Gastroesophageal sphincter (tissue), 4 donors: ENCODE measurements at regions not wholly inside any gene's neighbourhood (a gene's known extent, or its start where the extent isn't known, plus 50 kb on each side); places are given as distances from the start of the nearest gene placed in this dataset.

ENCODE experiments used
- ATAC-seq: fragments of 150-250 bp; one replicate; pipeline ENCODE4 v1.9.1; 2016; ENCODE audit warnings: mild to moderate bottlenecking, moderate library complexity
- H3K27ac ChIP-seq, 4 donors: fragments of 200-600 bp; sonication (generic) in 3 of 4; 1 replicate in 3 of 4; 2 replicates in 1 of 4; pipeline ENCODE4 v1.5.1; 2016 to 2019
- H3K27me3 ChIP-seq: fragments of 200-600 bp; sonication (generic); one replicate; pipeline ENCODE4 v1.5.1; 2019
- H3K36me3 ChIP-seq, 2 donors: fragments of 200-600 bp; sonication (generic); one replicate each; pipeline ENCODE4 v1.5.1; 2019; ENCODE audit warnings: control low read depth in 1 of 2
- H3K4me1 ChIP-seq, 3 donors: fragments of 200-600 bp; sonication (generic); 1 replicate in 2 of 3; 2 replicates in 1 of 3; pipeline ENCODE4 v1.5.1; 2016 to 2019; ENCODE audit warnings: control low read depth in 2 of 3
- H3K4me3 ChIP-seq, 2 donors: fragments of 200-600 bp; sonication (generic); one replicate each; pipeline ENCODE4 v1.5.1; 2019; ENCODE audit warnings: mild to moderate bottlenecking in 1 of 2, moderate library complexity in 1 of 2
- H3K9me3 ChIP-seq, 3 donors: fragments of 200-600 bp; sonication (generic); one replicate each; pipeline ENCODE4 v1.5.1; 2017 to 2019; ENCODE audit warnings: control low read depth in 2 of 3
- CTCF ChIP-seq, 4 experiments: fragments of 200-600 bp in 2 of 4; fragments of 450-650 bp in 2 of 4; sonication (generic) in 1 of 4; IDR thresholded peaks; one replicate each; pipeline ENCODE4 v1.5.1; 2017 to 2019; ENCODE audit warnings: antibody characterized with exemption in 4 of 4, mild to moderate bottlenecking in 2 of 4, moderate library complexity in 2 of 4
- EP300 ChIP-seq: sonication (generic); formaldehyde crosslinking; IDR thresholded peaks from one replicate; pipeline ENCODE4 v1.6.1; 2017; ENCODE audit warnings: antibody characterized with exemption, mild to moderate bottlenecking
- POLR2A ChIP-seq, 2 donors: fragments of 450-650 bp; IDR thresholded peaks; one replicate each; pipeline ENCODE4 v1.6.1; 2017; ENCODE audit warnings: antibody characterized with exemption in 2 of 2, mild to moderate bottlenecking in 2 of 2, moderate library complexity in 1 of 2
- POLR2AphosphoS5 ChIP-seq: sonication (generic); formaldehyde crosslinking; IDR thresholded peaks from one replicate; pipeline ENCODE4 v1.6.1; 2017; ENCODE audit warnings: antibody characterized with exemption
- WGBS, 2 donors: methylation state at CpG; one replicate each; pipeline ENCODE4 v1.1.5; 2018; ENCODE audit warnings: low coverage in 1 of 2; 5-methylcytosine and 5-hydroxymethylcytosine counted together

GRCh38 chr7:52369922-52370321 lies 665.5 kb upstream of the POM121L12 start:
- no peaks in the 10 kb centered on the region for H3K27me3 ChIP-seq
- TF ChIP-seq EP300 (no peak), CTCF (IDR thresholded peaks at IDR 0.05) (no peak), POLR2AphosphoS5 (no peak), POLR2A (IDR thresholded peaks at IDR 0.05) (no peak)
- WGBS, 2 donors, result 85 to 95% methylated on average over 2 to 4 of the region's 4 CpGs
- no peaks in the 10 kb centered on the region for H3K4me1 ChIP-seq
- no peak overlapping the region for H3K27ac ChIP-seq
- H3K4me3 ChIP-seq, result no peak overlapping the region
- H3K36me3 ChIP-seq, result no peaks in the 10 kb centered on the region
- no peak for ATAC-seq
- H3K9me3 ChIP-seq, result no peaks in the 10 kb centered on the region

- no peak for ATAC-seq
- Histone ChIP-seq H3K4me3 (no peak overlapping the region), H3K27me3 (no peaks in the 10 kb centered on the region), H3K4me1 (no peaks in the 10 kb centered on the region), H3K27ac (no peak overlapping the region), H3K36me3 (no peaks in the 10 kb centered on the region), H3K9me3 (no peaks in the 10 kb centered on the region)
- TF ChIP-seq POLR2A (IDR thresholded peaks at IDR 0.05), result no peak
- TF ChIP-seq EP300, result no peak
- TF ChIP-seq POLR2AphosphoS5, result no peak
- no peak for TF ChIP-seq CTCF (IDR thresholded peaks at IDR 0.05)
Measured at GRCh38 chr7:52365349-52365748, 670.1 kb upstream of the POM121L12 start.

- Histone ChIP-seq H3K4me3 (no peak overlapping the region), H3K27ac (no peak overlapping the region), H3K4me1 (no peaks in the 10 kb centered on the region), H3K36me3 (no peaks in the 10 kb centered on the region), H3K27me3 (no peaks in the 10 kb centered on the region), H3K9me3 (no peaks in the 10 kb centered on the region)
- 92 to 100% methylated on average over 2 to 4 of the region's 19 CpGs for WGBS, 2 donors
- ATAC-seq, result no peak
- TF ChIP-seq EP300 (no peak), CTCF (IDR thresholded peaks at IDR 0.05) (no peak), POLR2A (IDR thresholded peaks at IDR 0.05) (no peak), POLR2AphosphoS5 (no peak)
Measured at GRCh38 chr7:52362521-52362920, 672.9 kb upstream of the POM121L12 start.

- H3K4me3 ChIP-seq, result no peak overlapping the region
- ATAC-seq, result no peak
- H3K9me3 ChIP-seq, result no peaks in the 10 kb centered on the region
- no peaks in the 10 kb centered on the region for H3K27me3 ChIP-seq
- TF ChIP-seq POLR2A (IDR thresholded peaks at IDR 0.05) (no peak), POLR2AphosphoS5 (no peak), EP300 (no peak), CTCF (IDR thresholded peaks at IDR 0.05) (no peak)
- no peaks in the 10 kb centered on the region for H3K4me1 ChIP-seq
- H3K27ac ChIP-seq, result no peak overlapping the region
- H3K36me3 ChIP-seq, result no peaks in the 10 kb centered on the region
- 59 to 71% methylated on average over 3 of the region's 3 CpGs for WGBS, 2 donors
Measured at GRCh38 chr7:52360541-52360940, 674.9 kb upstream of the POM121L12 start.

- no peak for TF ChIP-seq EP300
- no peak for TF ChIP-seq POLR2A (IDR thresholded peaks at IDR 0.05)
- TF ChIP-seq CTCF (IDR thresholded peaks at IDR 0.05), result no peak
- no peak for TF ChIP-seq POLR2AphosphoS5
- WGBS, 2 donors, result 44 to 57% methylated on average over 3 of the region's 3 CpGs
- Histone ChIP-seq H3K27ac (no peak overlapping the region), H3K9me3 (no peaks in the 10 kb centered on the region), H3K36me3 (no peaks in the 10 kb centered on the region), H3K27me3 (no peaks in the 10 kb centered on the region), H3K4me3 (no peak overlapping the region), H3K4me1 (no peaks in the 10 kb centered on the region)
- ATAC-seq, result no peak
Measured at GRCh38 chr7:52355053-52355452, 680.4 kb upstream of the POM121L12 start.
